HK-2 (cell line): ENCODE measurements at regions not wholly inside any gene's neighbourhood (a gene's known extent, or its start where the extent isn't known, plus 50 kb on each side); places are given as distances from the start of the nearest gene placed in this dataset.

Experiments
- DNase-seq: peaks from one replicate; pipeline ENCODE4 v3.0.0-alpha.2; 2018; ENCODE audit not compliant: unreplicated experiment

DNA sequence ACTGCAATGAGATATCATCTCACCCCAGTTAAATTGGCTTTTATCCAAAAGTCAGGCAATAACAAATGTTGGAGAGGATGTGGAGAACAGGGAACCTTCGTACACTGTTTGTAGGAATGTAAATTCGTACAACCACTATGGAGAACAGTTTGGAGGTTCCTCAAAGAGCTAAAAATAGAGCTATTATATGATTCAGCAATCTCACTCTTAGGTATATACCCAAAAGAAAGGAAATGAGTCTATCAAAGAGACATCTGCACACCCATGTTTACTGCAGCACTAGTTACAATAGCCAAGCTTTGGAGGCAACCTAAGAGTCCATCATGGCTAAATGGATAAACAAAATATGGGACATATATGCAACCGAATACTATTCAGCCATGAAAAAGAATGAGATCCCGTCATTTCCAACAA is 68.0 kb upstream of the HES1 start:
- no peak for DNase-seq

- no peak for DNase-seq
Measured at GRCh38 chr3:194069421-194070219, 66.3 kb upstream of the HES1 start.

DNA sequence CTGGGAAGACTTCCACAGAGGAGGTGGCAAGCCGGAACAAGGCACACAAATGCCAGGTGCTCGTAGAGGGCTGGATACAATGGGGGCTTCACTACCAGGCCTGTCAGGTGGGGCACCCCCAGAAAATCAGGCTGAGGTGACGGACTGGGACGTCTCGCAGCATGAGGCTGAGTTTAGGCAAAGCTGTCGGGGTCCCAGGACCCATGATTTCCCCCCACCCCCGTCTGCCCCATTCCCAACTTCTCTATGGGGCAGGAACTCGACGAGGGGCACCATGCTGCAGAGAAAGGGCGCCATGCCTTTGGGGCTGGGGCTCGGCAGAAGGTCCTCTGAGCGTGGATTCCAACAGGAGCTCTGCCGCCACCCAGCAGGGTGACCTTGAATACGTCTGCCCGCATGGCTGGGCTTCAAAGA is 65.7 kb upstream of the HES1 start:
- no peak for DNase-seq

DNA sequence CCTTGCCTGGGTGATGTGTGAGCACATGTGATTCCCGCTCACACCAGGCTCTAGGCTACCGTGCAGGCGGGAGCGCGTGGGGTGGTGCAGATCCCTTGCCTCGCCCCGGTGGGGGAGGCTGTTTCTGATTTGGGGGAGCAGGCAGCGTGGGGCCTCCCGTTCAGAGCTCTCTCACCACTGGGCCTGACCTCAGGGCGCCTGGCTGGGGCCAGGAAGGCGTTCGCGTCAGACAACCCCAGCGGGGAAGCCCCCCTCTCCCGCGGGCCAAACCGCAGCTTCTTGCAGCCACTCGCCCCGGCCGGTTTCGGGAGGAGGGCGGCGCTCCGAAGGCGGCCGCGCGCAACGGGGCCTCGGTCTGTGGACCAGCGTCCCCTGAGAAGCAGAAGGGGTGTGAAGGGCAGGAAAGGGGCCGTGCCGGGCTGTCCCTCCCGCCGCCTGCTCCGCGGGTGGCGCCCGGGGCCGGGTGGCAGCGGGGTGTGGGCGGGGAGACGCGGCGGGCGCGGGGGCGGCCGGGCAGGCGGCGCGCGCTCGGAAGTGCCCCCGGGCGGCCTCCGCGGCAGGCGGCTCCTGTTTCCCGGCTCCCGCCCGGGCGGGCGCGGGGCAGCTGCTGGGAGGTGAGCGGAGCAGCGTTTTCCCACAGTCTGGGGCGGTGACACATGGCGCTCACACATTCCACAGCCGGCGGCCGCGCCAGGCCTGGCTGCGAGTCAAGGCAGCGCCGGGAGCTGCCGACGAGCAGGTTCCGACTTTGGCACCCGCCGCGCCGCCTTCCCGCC is 65.1 kb upstream of the HES1 start:
- peak; percentile 93 for DNase-seq

- DNase-seq, result peak; percentile 51
Measured at GRCh38 chr3:194072097-194072428, 63.9 kb upstream of the HES1 start.

DNA sequence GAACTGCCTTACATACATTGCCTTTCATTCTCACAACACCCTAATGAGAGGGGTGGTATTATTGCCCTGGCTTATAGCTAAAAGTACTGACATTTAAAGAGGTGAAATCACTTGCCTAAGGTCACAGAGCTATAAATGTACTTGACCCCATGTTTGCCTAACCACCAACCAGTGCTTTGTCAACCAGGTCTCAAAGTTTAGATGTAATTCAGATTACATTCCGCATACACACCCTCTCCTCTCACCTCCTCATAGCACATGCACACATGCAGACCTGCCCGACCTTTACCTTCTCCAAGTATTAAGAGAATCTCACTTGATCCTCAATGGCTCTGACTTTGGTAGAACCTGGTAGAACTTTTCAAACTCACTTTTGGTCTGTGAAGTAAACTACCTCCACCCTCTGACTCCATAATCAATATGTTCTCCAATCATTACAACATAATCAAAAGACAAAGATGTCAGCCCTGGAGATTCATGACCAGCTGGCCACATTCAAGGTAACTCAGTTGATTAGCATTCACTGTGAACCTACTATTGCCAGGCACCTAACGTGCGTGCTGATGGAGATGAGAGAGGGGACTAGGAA is 63.2 kb upstream of the HES1 start:
- DNase-seq, result no peak

DNA sequence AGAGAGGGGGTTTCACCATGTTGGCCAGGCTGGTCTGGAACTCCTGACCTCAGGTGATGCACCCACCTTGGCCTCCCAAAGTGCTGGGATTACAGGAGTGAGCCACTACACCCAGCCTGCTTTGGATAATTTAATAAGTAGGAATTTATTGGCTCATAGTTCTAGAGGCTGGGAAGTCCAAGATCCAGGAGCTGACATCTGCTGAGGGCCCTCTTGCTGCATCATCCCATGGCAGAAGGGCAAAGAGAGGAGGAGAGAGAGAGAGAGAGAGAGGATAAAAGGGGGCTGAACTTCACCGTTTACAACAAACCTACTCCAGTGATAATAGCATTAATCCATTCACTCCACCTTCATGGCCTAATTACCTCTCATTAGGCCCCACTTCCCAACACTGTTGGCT is 62.0 kb upstream of the HES1 start:
- no peak for DNase-seq

DNA sequence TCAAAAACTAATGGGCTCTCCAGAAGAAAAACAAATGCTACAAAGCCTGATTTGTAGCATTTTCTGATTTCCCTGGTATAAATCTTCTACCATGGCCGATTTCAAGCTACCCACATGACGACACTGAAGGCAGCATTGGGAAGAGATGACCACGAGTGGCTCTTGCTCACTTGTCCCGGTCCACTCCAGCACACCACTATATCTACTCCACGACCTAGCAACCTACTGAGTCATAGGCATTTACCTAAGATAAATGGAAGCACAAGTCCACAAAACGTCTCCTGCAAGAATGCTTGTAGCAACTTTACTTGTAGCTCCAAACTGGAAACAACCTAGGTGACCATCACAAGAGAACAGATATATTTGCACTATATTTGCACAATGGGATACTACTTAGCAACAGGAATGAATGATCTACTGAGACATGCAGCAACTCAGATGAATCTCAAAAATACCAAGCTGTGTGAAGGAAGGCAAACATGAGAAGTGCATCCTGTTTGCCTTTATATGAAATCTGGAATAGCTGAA is 60.8 kb upstream of the HES1 start:
- no peak for DNase-seq

- peak; percentile 59 for DNase-seq
Measured at GRCh38 chr3:194075802-194076460, 60.0 kb upstream of the HES1 start.

DNA sequence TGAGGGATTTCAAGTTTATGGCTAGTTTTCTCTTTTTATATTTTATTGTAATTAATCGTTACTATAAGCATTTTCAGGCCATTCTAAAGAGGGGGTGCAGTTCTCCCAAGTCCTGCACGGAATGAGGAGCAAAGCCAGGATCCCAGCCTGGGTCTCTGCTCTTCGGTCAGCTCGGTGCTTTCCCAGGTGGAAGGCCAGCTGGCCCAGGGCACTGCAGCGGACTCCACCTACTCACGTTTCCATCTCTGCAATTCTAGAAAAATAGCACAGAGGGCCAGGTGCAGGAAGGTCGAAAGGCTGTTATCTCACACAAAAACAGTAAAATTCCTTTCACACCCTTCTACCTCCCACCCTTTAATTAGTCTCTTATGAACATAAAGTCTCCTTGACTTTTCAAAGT is 59.5 kb upstream of the HES1 start:
- DNase-seq, result no peak

DNA sequence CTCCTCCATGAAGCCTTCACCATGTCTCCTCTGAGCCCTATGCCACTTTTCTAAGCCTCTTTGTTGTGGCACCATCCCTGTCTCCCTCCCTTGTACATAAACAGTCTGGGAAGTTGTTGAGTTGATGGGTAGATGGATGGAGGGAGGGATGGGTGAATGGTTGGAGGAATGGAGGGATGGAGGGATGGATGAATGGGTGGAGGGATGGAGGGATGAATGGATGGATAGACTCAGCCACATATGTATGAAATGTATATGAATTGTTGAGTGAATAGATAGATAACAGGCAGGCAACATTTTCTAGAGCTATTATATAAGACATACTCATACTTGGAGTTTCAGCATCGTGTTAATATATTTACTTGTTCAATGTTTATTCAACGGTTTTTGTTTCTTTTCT is 58.3 kb upstream of the HES1 start:
- no peak for DNase-seq

DNA sequence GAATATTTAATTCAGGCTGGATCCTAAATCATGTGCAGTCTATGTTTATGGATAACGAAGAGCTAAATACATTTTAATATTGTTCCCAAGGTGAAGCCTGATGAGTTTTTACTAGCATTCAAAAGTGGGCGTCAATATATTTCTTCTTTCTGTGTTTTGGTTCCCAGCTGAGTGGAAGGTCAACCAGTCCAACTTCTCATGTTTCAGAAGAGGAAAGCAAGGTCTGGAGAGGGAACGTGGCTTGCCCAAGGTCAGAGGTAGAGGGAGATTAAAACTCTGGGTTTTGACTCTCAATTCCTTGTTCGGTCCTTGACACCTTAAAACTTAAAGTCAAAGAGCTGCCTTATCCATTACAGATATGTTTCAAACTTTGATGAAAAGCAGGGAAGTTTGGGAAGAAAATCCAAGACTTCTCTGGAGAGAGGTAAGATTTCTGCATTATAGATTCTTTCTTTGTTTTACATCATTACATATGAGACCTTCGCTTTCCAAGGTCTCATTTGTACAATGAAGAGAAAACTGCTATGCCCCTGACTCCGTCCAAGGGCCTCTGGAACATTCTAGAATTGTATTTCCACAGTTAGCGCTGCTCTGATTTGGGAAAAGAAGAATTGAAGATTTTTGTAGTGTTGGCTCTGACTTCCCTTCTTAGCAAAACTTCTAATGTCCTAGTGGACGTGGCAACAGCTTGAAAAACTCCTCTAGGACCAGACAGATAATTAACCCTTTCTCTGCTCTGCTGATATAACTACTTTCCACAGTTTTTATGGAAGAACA is 57.7 kb upstream of the HES1 start:
- no peak for DNase-seq

- no peak for DNase-seq
Measured at GRCh38 chr3:194079702-194080172, 56.2 kb upstream of the HES1 start.

DNA sequence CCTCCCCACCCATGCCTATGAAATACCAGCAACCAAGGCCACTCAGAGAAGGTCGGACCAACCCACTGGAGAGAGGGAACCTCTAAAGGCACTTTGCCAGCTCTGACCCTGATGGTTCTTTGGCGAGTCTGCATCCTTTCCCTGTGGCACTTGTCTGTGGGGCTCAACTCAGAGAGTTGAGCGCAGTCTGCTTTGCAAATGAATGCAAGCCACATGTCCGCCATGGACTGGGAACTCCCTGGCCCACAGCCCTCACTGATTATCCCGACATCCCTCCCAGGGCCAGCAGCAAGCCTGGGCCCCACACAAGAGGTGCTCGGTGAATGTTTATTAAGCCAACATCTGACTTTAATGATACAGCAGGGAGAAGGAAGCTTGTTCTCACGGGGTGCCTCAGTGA is 55.5 kb upstream of the HES1 start:
- no peak for DNase-seq

DNA sequence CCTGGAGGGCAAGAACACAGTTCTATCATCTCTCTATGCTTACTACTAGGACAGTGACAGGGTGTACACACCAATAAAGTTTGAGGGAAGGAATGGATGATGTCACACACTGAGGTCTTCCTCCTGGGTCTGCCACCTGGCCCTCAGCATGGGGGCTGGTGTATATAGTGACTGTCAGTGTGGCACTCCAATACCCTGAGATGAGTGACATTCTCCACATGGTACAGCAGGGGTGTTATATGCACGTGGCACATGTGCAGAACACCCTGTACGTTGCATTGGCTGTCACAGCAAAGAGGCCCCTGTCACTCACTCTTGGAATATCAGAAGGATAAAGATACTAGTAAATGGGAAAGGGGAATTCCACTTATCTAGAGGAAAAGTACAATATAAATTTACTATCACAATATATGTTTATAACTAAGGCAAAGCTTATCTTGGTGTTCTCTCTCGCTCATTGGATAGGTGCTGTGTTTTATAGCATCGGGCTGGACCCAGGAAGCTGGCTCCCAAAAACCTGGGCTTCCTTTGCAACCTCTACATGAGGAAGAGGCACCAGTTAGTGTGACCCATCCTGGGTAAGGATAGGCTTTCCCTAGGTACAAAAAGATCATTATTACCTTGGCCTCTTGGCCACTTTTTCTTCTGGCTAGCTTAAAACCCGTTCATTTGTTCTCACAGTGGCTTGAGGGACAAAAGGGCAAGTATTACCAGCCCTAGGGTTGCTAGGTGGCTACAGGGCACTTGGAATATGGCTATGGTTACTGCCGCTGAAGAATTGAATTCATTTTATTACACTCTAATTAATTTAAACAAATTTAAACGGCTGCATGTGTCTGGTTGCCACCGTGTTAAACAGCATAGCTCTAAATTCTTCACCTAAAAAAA is 54.8 kb upstream of the HES1 start:
- DNase-seq, result no peak

DNA sequence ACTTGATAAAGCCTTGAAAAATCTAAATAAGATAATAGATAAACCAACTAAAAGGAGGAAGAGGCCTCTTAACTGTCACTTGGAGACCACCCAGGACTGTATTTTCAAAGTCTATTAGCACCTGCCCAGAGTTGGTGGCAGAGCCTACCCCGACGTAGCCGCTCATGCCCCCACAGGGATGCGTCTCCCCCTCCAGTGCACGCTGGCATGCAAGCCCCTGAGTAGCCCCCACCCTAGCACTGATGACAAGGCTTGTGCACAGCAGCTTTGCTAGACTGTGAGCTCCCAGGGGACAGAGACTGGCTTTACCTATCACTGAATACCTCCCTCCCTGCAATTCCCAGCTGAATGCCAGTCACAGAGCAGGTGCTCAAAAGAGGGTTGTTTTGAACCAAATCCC is 54.1 kb upstream of the HES1 start:
- DNase-seq, result no peak

DNA sequence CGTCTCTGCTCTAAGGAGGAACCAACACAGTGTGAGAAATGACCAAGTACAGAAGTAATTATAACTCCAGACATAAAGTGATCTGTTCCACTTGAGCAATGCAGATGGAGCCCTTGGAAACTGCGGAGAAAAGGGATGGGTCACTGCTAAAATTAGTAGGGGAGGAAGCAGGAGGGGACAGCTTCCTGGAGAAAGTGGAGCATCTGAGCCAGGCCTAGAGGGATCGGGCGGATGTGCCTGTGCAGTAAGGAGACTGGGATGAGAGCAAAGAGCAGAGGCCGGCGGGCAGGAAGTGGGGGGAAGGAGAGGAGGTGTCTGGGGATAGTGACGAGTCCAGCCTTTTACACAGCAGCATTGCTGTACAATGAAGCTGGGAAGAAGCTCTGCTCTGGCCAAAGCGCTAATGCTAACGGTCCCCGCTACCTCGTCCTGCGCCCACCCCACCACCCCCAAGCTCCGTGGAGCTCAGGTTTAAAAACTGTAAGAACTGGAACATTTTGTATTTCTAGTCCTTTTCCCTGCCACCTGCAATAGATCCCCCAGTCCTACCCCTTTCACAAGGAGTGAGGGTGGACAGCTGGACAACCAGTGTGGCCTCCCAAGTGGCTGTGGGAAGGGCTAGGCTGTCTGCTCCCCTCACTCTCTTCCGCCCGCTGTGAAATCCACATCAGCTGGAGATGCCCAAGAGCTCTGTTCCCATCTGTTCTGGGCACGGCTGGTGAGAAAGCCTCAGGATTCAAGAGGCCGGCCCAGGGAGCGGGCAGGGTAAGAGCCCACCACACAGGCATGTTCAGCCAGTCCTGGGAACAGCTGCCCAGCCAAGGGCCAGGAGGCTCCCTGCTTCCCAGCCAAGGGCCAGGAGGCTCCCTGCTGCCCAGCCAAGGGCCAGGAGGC is 53.0 kb upstream of the HES1 start:
- DNase-seq, result no peak

DNA sequence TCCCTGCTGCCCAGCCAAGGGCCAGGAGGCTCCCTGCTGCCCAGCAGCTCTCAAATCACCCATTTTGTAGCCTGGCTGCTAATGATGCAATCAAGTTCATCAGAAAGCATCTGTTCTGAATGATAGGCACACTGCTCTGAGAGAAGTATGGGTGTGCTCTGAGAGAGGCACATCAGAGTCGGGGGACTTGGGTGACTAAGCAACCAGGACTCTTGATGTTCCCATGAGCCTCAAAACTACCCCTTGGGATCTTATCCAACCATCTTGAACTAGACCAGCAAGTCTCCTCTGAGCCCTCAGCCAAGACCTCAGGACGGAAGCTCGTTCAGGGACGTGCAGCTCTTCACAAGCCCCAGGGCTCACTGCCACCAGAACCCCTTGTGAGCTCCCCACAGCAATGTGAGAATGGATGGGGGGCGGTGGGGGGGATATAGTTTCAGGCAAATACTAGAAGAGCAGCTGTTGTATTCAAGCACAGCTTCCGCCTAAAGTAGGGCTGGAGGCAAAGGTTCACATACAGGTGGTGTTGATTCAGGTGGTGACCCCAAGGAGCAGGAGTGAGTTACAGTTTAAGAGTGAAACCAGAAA is 52.2 kb upstream of the HES1 start:
- no peak for DNase-seq

GRCh38 chr3:194084284-194084683 is 51.7 kb upstream of the HES1 start:
- DNase-seq, result no peak
